ENCODE measurements at regions not wholly inside any gene's neighbourhood (a gene's known extent, or its start where the extent isn't known, plus 50 kb on each side); places are given as distances from the start of the nearest gene placed in this dataset.
"Not testable (repeated sequence)": the region's sequence is repeated elsewhere in the genome, so short reads cannot be mapped to it uniquely, and the experiment has no call there.

DNA sequence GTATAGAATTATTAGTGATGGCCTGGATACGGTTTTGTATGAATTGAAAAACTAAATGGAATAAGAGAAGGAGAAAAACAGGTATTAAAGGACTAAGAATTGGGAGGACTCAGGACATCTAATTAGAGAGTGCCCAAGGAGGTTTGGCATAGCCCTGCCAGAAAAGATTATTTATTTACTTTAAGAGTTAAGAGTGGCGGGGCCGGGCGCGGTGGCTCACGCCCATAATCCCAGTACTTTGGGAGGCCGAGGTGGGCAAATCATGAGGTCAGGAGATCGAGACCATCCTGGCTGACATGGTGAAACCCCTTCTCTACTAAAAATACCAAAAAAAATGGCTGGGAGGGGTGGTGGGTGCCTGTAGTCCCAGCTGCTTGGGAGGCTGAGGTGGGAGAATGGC is 115.2 kb upstream of the KCNJ3 start:
- H3K4me2 ChIP-seq (ENCODE audit: low read length); H3K18ac ChIP-seq (ENCODE audit: low read length); H2AFZ ChIP-seq (ENCODE audit: insufficient read depth, low read length, poor library complexity); H3K27ac ChIP-seq (ENCODE audit: low read depth, low read length); H3K79me2 ChIP-seq (ENCODE audit: control insufficient read depth, insufficient read depth, low read length, poor library complexity); H2BK12ac ChIP-seq (ENCODE audit: low read length); H3K23ac ChIP-seq (ENCODE audit: low read length); H3K27me3 ChIP-seq (ENCODE audit: insufficient read depth, low read length); H3K9me3 ChIP-seq (ENCODE audit: insufficient read depth, low read depth, low read length); H3K79me1 ChIP-seq (ENCODE audit: low read length); H3K4me3 ChIP-seq (ENCODE audit: low read depth, low read length); H3K4me1 ChIP-seq (ENCODE audit: control insufficient read depth in 1 of 2, insufficient read depth in 2 of 2, low read length in 2 of 2); DNase-seq; H2BK5ac ChIP-seq (ENCODE audit: low read depth, low read length, poor library complexity); H3K4ac ChIP-seq (ENCODE audit: low read depth, low read length); H3K36me3 ChIP-seq (ENCODE audit: control insufficient read depth in 1 of 2, insufficient read depth in 2 of 2, low read length in 2 of 2); H2AK5ac ChIP-seq (ENCODE audit: low read length); H3K14ac ChIP-seq (ENCODE audit: low read length); H3K9ac ChIP-seq (ENCODE audit: low read length); H4K91ac ChIP-seq (ENCODE audit: low read depth, low read length); H2BK120ac ChIP-seq (ENCODE audit: insufficient read depth, low read length, poor library complexity); H4K8ac ChIP-seq (ENCODE audit: low read depth, low read length); H4K12ac ChIP-seq (ENCODE audit: low read depth, low read length): not testable (repeated sequence)
- no CpG with 5 or more reads among the region's 8 CpGs for WGBS (ENCODE audit: extremely low coverage, insufficient coverage, insufficient read length)

- no peaks in the 10 kb centered on the region for H3K79me2 ChIP-seq (ENCODE audit: control insufficient read depth, insufficient read depth, low read length, poor library complexity)
- H3K4ac ChIP-seq (ENCODE audit: low read depth, low read length): no peak overlapping the region
- no peak overlapping the region for H4K91ac ChIP-seq (ENCODE audit: low read depth, low read length)
- no peaks in the 10 kb centered on the region for H3K4me1 ChIP-seq (ENCODE audit: control insufficient read depth in 1 of 2, insufficient read depth in 2 of 2, low read length in 2 of 2)
- H3K36me3 ChIP-seq (ENCODE audit: control insufficient read depth in 1 of 2, insufficient read depth in 2 of 2, low read length in 2 of 2): no peaks in the 10 kb centered on the region
- no peaks in the 10 kb centered on the region for H3K27me3 ChIP-seq (ENCODE audit: insufficient read depth, low read length)
- H2BK120ac ChIP-seq (ENCODE audit: insufficient read depth, low read length, poor library complexity): no peak overlapping the region
- H3K27ac ChIP-seq (ENCODE audit: low read depth, low read length): no peak overlapping the region
- no peak overlapping the region for H3K18ac ChIP-seq (ENCODE audit: low read length)
- H3K23ac ChIP-seq (ENCODE audit: low read length): no peak overlapping the region
- H2AK5ac ChIP-seq (ENCODE audit: low read length): no peak overlapping the region
- no peaks in the 10 kb centered on the region for H3K9me3 ChIP-seq (ENCODE audit: insufficient read depth, low read depth, low read length)
- no peak overlapping the region for H3K14ac ChIP-seq (ENCODE audit: low read length)
- no peak overlapping the region for H2BK5ac ChIP-seq (ENCODE audit: low read depth, low read length, poor library complexity)
- H2AFZ ChIP-seq (ENCODE audit: insufficient read depth, low read length, poor library complexity): no peak overlapping the region
- no peaks in the 10 kb centered on the region for H3K79me1 ChIP-seq (ENCODE audit: low read length)
- no CpG with 5 or more reads among the region's 1 CpG for WGBS (ENCODE audit: extremely low coverage, insufficient coverage, insufficient read length)
- no peak overlapping the region for H4K12ac ChIP-seq (ENCODE audit: low read depth, low read length)
- H2BK12ac ChIP-seq (ENCODE audit: low read length): no peak overlapping the region
- no peak overlapping the region for H3K9ac ChIP-seq (ENCODE audit: low read length)
- no peak for DNase-seq
- H3K4me2 ChIP-seq (ENCODE audit: low read length): no peak overlapping the region
- no peak overlapping the region for H4K8ac ChIP-seq (ENCODE audit: low read depth, low read length)
- H3K4me3 ChIP-seq (ENCODE audit: low read depth, low read length): no peak overlapping the region
These were observed 110.8 kb upstream of the KCNJ3 start for GRCh38 chr2:154587739-154588138.

GRCh38 chr2:154588838-154589237 is 109.7 kb upstream of the KCNJ3 start:
- H3K36me3 ChIP-seq (ENCODE audit: control insufficient read depth in 1 of 2, insufficient read depth in 2 of 2, low read length in 2 of 2): no peaks in the 10 kb centered on the region
- H2BK5ac ChIP-seq (ENCODE audit: low read depth, low read length, poor library complexity): no peak overlapping the region
- H3K27me3 ChIP-seq (ENCODE audit: insufficient read depth, low read length): no peaks in the 10 kb centered on the region
- H2AFZ ChIP-seq (ENCODE audit: insufficient read depth, low read length, poor library complexity): no peak overlapping the region
- H3K27ac ChIP-seq (ENCODE audit: low read depth, low read length): no peak overlapping the region
- H3K79me1 ChIP-seq (ENCODE audit: low read length): no peaks in the 10 kb centered on the region
- H3K9me3 ChIP-seq (ENCODE audit: insufficient read depth, low read depth, low read length): no peaks in the 10 kb centered on the region
- H4K8ac ChIP-seq (ENCODE audit: low read depth, low read length): no peak overlapping the region
- no peak overlapping the region for H3K4ac ChIP-seq (ENCODE audit: low read depth, low read length)
- H3K4me1 ChIP-seq (ENCODE audit: control insufficient read depth in 1 of 2, insufficient read depth in 2 of 2, low read length in 2 of 2): no peaks in the 10 kb centered on the region
- no peaks in the 10 kb centered on the region for H3K79me2 ChIP-seq (ENCODE audit: control insufficient read depth, insufficient read depth, low read length, poor library complexity)
- H2BK12ac ChIP-seq (ENCODE audit: low read length): no peak overlapping the region
- no peak overlapping the region for H3K4me2 ChIP-seq (ENCODE audit: low read length)
- H4K12ac ChIP-seq (ENCODE audit: low read depth, low read length): no peak overlapping the region
- H3K23ac ChIP-seq (ENCODE audit: low read length): no peak overlapping the region
- no peak overlapping the region for H2AK5ac ChIP-seq (ENCODE audit: low read length)
- no peak for DNase-seq
- no CpG with 5 or more reads among the region's 1 CpG for WGBS (ENCODE audit: extremely low coverage, insufficient coverage, insufficient read length)
- H3K4me3 ChIP-seq (ENCODE audit: low read depth, low read length): no peak overlapping the region
- no peak overlapping the region for H3K18ac ChIP-seq (ENCODE audit: low read length)
- H3K9ac ChIP-seq (ENCODE audit: low read length): no peak overlapping the region
- H2BK120ac ChIP-seq (ENCODE audit: insufficient read depth, low read length, poor library complexity): no peak overlapping the region
- H3K14ac ChIP-seq (ENCODE audit: low read length): no peak overlapping the region
- H4K91ac ChIP-seq (ENCODE audit: low read depth, low read length): no peak overlapping the region

GRCh38 chr2:154589514-154589913 is 109.0 kb upstream of the KCNJ3 start:
- Histone ChIP-seq H3K14ac (ENCODE audit: low read length) (no peak overlapping the region), H3K36me3 (ENCODE audit: control insufficient read depth in 1 of 2, insufficient read depth in 2 of 2, low read length in 2 of 2) (no peaks in the 10 kb centered on the region), H3K79me1 (ENCODE audit: low read length) (no peaks in the 10 kb centered on the region), H3K9me3 (ENCODE audit: insufficient read depth, low read depth, low read length) (no peaks in the 10 kb centered on the region), H3K23ac (ENCODE audit: low read length) (no peak overlapping the region), H3K27ac (ENCODE audit: low read depth, low read length) (no peak overlapping the region), H3K4me1 (ENCODE audit: control insufficient read depth in 1 of 2, insufficient read depth in 2 of 2, low read length in 2 of 2) (no peaks in the 10 kb centered on the region), H3K9ac (ENCODE audit: low read length) (no peak overlapping the region), H2AFZ (ENCODE audit: insufficient read depth, low read length, poor library complexity) (no peak overlapping the region), H3K4ac (ENCODE audit: low read depth, low read length) (no peak overlapping the region), H2BK12ac (ENCODE audit: low read length) (no peak overlapping the region), H4K91ac (ENCODE audit: low read depth, low read length) (no peak overlapping the region), H2BK120ac (ENCODE audit: insufficient read depth, low read length, poor library complexity) (no peak overlapping the region), H3K27me3 (ENCODE audit: insufficient read depth, low read length) (no peaks in the 10 kb centered on the region), H4K8ac (ENCODE audit: low read depth, low read length) (no peak overlapping the region), H2AK5ac (ENCODE audit: low read length) (no peak overlapping the region), H3K4me3 (ENCODE audit: low read depth, low read length) (no peak overlapping the region), H2BK5ac (ENCODE audit: low read depth, low read length, poor library complexity) (no peak overlapping the region), H4K12ac (ENCODE audit: low read depth, low read length) (no peak overlapping the region), H3K4me2 (ENCODE audit: low read length) (no peak overlapping the region), H3K18ac (ENCODE audit: low read length) (no peak overlapping the region), H3K79me2 (ENCODE audit: control insufficient read depth, insufficient read depth, low read length, poor library complexity) (no peaks in the 10 kb centered on the region)
- no peak for DNase-seq

All from trophoblast cell (in vitro differentiated cells and primary cell).